ENCODE measurements at regions not wholly inside any gene's neighbourhood (a gene's known extent, or its start where the extent isn't known, plus 50 kb on each side); places are given as distances from the start of the nearest gene placed in this dataset.

- TF ChIP-seq FOSL2 (IDR thresholded peaks at IDR 0.05; ENCODE audit: borderline replicate concordance, low read depth) (no peak), FOXJ3 (CRISPR knock-in tag; IDR thresholded peaks at IDR 0.05) (no peak), GATA2 (CRISPR knock-in tag; IDR thresholded peaks at IDR 0.05) (no peak), CTCF (IDR thresholded peaks at IDR 0.05) (no peak), NRF1 (IDR thresholded peaks at IDR 0.05; ENCODE audit: low read depth, low read length) (no peak), SIN3A (IDR thresholded peaks at IDR 0.05; ENCODE audit: borderline replicate concordance, low read depth, low read length) (no peak), RXRA (IDR thresholded peaks at IDR 0.05; ENCODE audit: borderline replicate concordance, low read depth) (no peak), ELF1 (IDR thresholded peaks at IDR 0.05) (no peak)
- TF ChIP-seq, protein P1, sequence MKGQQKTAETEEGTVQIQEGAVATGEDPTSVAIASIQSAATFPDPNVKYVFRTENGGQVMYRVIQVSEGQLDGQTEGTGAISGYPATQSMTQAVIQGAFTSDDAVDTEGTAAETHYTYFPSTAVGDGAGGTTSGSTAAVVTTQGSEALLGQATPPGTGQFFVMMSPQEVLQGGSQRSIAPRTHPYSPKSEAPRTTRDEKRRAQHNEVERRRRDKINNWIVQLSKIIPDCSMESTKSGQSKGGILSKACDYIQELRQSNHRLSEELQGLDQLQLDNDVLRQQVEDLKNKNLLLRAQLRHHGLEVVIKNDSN (IDR thresholded peaks at IDR 0.05; ENCODE audit: borderline replicate concordance, low read depth), result no peak
- TF ChIP-seq, protein P2, sequence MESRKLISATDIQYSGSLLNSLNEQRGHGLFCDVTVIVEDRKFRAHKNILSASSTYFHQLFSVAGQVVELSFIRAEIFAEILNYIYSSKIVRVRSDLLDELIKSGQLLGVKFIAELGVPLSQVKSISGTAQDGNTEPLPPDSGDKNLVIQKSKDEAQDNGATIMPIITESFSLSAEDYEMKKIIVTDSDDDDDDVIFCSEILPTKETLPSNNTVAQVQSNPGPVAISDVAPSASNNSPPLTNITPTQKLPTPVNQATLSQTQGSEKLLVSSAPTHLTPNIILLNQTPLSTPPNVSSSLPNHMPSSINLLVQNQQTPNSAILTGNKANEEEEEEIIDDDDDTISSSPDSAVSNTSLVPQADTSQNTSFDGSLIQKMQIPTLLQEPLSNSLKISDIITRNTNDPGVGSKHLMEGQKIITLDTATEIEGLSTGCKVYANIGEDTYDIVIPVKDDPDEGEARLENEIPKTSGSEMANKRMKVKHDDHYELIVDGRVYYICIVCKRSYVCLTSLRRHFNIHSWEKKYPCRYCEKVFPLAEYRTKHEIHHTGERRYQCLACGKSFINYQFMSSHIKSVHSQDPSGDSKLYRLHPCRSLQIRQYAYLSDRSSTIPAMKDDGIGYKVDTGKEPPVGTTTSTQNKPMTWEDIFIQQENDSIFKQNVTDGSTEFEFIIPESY (IDR thresholded peaks at IDR 0.05; ENCODE audit: borderline replicate concordance, low read depth), result no peak
- TF ChIP-seq, protein P3, sequence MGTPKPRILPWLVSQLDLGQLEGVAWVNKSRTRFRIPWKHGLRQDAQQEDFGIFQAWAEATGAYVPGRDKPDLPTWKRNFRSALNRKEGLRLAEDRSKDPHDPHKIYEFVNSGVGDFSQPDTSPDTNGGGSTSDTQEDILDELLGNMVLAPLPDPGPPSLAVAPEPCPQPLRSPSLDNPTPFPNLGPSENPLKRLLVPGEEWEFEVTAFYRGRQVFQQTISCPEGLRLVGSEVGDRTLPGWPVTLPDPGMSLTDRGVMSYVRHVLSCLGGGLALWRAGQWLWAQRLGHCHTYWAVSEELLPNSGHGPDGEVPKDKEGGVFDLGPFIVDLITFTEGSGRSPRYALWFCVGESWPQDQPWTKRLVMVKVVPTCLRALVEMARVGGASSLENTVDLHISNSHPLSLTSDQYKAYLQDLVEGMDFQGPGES (IDR thresholded peaks at IDR 0.05; ENCODE audit: low read depth, low read length), result no peak
- TF ChIP-seq, protein P4, sequence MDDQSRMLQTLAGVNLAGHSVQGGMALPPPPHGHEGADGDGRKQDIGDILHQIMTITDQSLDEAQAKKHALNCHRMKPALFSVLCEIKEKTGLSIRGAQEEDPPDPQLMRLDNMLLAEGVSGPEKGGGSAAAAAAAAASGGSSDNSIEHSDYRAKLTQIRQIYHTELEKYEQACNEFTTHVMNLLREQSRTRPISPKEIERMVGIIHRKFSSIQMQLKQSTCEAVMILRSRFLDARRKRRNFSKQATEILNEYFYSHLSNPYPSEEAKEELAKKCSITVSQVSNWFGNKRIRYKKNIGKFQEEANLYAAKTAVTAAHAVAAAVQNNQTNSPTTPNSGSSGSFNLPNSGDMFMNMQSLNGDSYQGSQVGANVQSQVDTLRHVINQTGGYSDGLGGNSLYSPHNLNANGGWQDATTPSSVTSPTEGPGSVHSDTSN (IDR thresholded peaks at IDR 0.05), result no peak
- no peaks in the 10 kb centered on the region for H3F3A ChIP-seq (replicated peaks; ENCODE audit: insufficient read depth)
- no peaks in the 10 kb centered on the region for H3K9me2 ChIP-seq
- no peak overlapping the region for H3K4me3 ChIP-seq (ENCODE audit: low read depth in 2 of 2, low read length in 1 of 2)
- DNase-seq, result no peak
- CTCF ChIA-PET, result no interaction called here
- H3K27me3 ChIP-seq (ENCODE audit: insufficient read depth), result no peaks in the 10 kb centered on the region; the same call in 1 of the 2 replicates
- H3K79me2 ChIP-seq (ENCODE audit: insufficient read depth), result no peaks in the 10 kb centered on the region
- no peaks in the 10 kb centered on the region for H4K20me1 ChIP-seq (ENCODE audit: insufficient read depth)
- H3K36me3 ChIP-seq (replicated peaks in 1 of 2; ENCODE audit: control insufficient read depth in 1 of 2, insufficient read depth in 2 of 2, low read length in 1 of 2), result no peaks in the 10 kb centered on the region
- H3K27ac ChIP-seq (ENCODE audit: low read depth in 2 of 2, low read length in 1 of 2), result no peak overlapping the region
- no peak overlapping the region for H3K9ac ChIP-seq
- H3K4me1 ChIP-seq (ENCODE audit: control insufficient read depth in 1 of 2, insufficient read depth in 2 of 2, low read depth in 1 of 2, low read length in 1 of 2), result no peaks in the 10 kb centered on the region
- POLR2A ChIA-PET, result no interaction called here
- no peak overlapping the region for H2AFZ ChIP-seq (ENCODE audit: low read depth)
- WGBS (ENCODE audit: low lambda C conversion rate), result 21% methylated on average over 4 of the region's 4 CpGs
- no peak overlapping the region for H3K4me2 ChIP-seq
- H3K9me3 ChIP-seq, result no peaks in the 10 kb centered on the region
Measured at GRCh38 chr3:65291448-65292125, 603.8 kb upstream of the ADAMTS9 start.
